HEK293T (cell line): ENCODE measurements at regions not wholly inside any gene's neighbourhood (a gene's known extent, or its start where the extent isn't known, plus 50 kb on each side); places are given as distances from the start of the nearest gene placed in this dataset.

Experiments
- CTCF ChIA-PET: fragments of 350-600 bp; formaldehyde crosslinking; extraction: SDS; loops from one replicate; lab custom pipeline; 2021; ENCODE audit warnings: antibody characterized with exemption, inconsistent platforms; lab: Yijun Ruan, JAX
- POLR2A ChIA-PET: fragments of 350-600 bp; formaldehyde crosslinking; extraction: SDS; loops from one replicate; lab custom pipeline; 2020; ENCODE audit warnings: antibody characterized with exemption, inconsistent platforms; lab: Yijun Ruan, JAX
- DNase-seq: peaks from one replicate; pipeline ENCODE4 v3.0.0; 2012; ENCODE audit warnings: mixed read lengths; ENCODE audit errors: extremely low spot score
- ARNT ChIP-seq: fragments of 450-650 bp; IDR thresholded peaks from 2 replicates; pipeline ENCODE4 v1.6.1; 2017; ENCODE audit warnings: mild to moderate bottlenecking
- BHLHE40 ChIP-seq: fragments of 450-650 bp; IDR thresholded peaks from 2 replicates; pipeline ENCODE4 v1.6.1; 2016; ENCODE audit warnings: mild to moderate bottlenecking, moderate library complexity, borderline replicate concordance
- CTBP1 ChIP-seq: fragments of 450-650 bp; IDR thresholded peaks from 2 replicates; pipeline ENCODE4 v1.6.1; 2016; ENCODE audit warnings: borderline replicate concordance
- ELF4 ChIP-seq: fragments of 450-650 bp; IDR thresholded peaks from 2 replicates; pipeline ENCODE4 v1.6.1; 2017; ENCODE audit warnings: antibody characterized with exemption
- FOXA1 ChIP-seq: fragments of 450-650 bp; IDR thresholded peaks from 2 replicates; pipeline ENCODE4 v1.6.1; 2016; ENCODE audit warnings: mild to moderate bottlenecking
- FOXK2 ChIP-seq: fragments of 450-650 bp; IDR thresholded peaks from 2 replicates; pipeline ENCODE4 v1.6.1; 2016; ENCODE audit warnings: mild to moderate bottlenecking
- FOXM1 ChIP-seq: fragments of 450-650 bp; IDR thresholded peaks from 2 replicates; pipeline ENCODE4 v1.6.1; 2017; ENCODE audit warnings: mild to moderate bottlenecking, borderline replicate concordance
- HDGF ChIP-seq: fragments of 450-650 bp; IDR thresholded peaks from 2 replicates; pipeline ENCODE4 v1.6.1; 2017; ENCODE audit warnings: antibody characterized with exemption, borderline replicate concordance
- L3MBTL2 ChIP-seq: fragments of 450-650 bp; conservative IDR thresholded peaks from 2 replicates; pipeline ENCODE4 v1.6.1; 2016; ENCODE audit warnings: mild to moderate bottlenecking
- LEF1 ChIP-seq: fragments of 450-650 bp; IDR thresholded peaks from 2 replicates; pipeline ENCODE4 v1.6.1; 2017; ENCODE audit warnings: mild to moderate bottlenecking, borderline replicate concordance
- NFRKB ChIP-seq: fragments of 450-650 bp; IDR thresholded peaks from 2 replicates; pipeline ENCODE4 v1.6.1; 2016; ENCODE audit warnings: mild to moderate bottlenecking, moderate library complexity
- PKNOX1 ChIP-seq: fragments of 450-650 bp; IDR thresholded peaks from 2 replicates; pipeline ENCODE4 v1.6.1; 2016
- SP1 ChIP-seq: fragments of 450-650 bp; IDR thresholded peaks from 2 replicates; pipeline ENCODE4 v1.6.1; 2017
- SUZ12 ChIP-seq: fragments of 450-650 bp; IDR thresholded peaks from 2 replicates; pipeline ENCODE4 v1.6.1; 2016; ENCODE audit warnings: mild to moderate bottlenecking
- TARDBP ChIP-seq: fragments of 450-650 bp; IDR thresholded peaks from 2 replicates; pipeline ENCODE4 v1.6.1; 2016
- ZNF384 ChIP-seq: fragments of 450-650 bp; IDR thresholded peaks from 2 replicates; pipeline ENCODE4 v1.6.1; 2016

GRCh38 chr4:107541511-107541910, 178.5 kb downstream of the PAPSS1 start:
- no peak for DNase-seq
- POLR2A ChIA-PET, result no interaction called here
- CTCF ChIA-PET, result no interaction called here
- TF ChIP-seq PKNOX1, result no peak

- CTCF ChIA-PET, result no interaction called here
- POLR2A ChIA-PET, result no interaction called here
- no peak for TF ChIP-seq FOXK2
- no peak for TF ChIP-seq HDGF
- no peak for TF ChIP-seq CTBP1
- TF ChIP-seq ELF4, result no peak
- no peak for TF ChIP-seq FOXM1
- no peak for TF ChIP-seq BHLHE40
- no peak for TF ChIP-seq TARDBP
- TF ChIP-seq PKNOX1, result no peak
- no peak for TF ChIP-seq L3MBTL2
- no peak for TF ChIP-seq SUZ12
- no peak for TF ChIP-seq NFRKB
- TF ChIP-seq ARNT, result no peak
- no peak for TF ChIP-seq FOXA1
- no peak for TF ChIP-seq SP1
- TF ChIP-seq LEF1, result no peak
- TF ChIP-seq ZNF384, result no peak
- DNase-seq, result no peak
These were observed 188.1 kb downstream of the PAPSS1 start for GRCh38 chr4:107531927-107532326.

DNA sequence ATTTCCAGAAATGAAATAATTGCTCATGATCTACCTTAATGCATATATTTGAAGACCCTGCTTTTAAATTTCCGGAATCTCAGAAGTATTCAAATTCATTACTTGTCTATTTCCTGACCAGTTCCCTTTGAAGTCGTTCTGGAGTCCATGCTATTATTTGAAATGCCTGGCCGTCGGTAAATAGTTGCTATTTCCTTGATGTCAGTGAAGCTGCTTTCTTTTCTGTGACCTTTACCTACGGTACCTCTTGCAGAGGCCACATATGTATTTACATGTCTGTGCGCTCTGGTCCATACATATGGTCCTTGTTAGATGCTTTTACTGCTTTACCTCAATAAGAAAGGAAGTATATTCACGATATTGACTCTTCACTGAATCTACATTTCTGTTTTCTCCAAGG, 199.7 kb downstream of the PAPSS1 start:
- CTCF ChIA-PET, result no interaction called here
- POLR2A ChIA-PET, result no interaction called here
- DNase-seq, result no peak
- no peak for TF ChIP-seq LEF1
- no peak for TF ChIP-seq FOXA1
- TF ChIP-seq ELF4, result no peak
- TF ChIP-seq TARDBP, result no peak
- TF ChIP-seq NFRKB, result no peak
- no peak for TF ChIP-seq FOXK2
- TF ChIP-seq SP1, result no peak
- TF ChIP-seq CTBP1, result no peak
- no peak for TF ChIP-seq ZNF384
- no peak for TF ChIP-seq HDGF
- TF ChIP-seq PKNOX1, result no peak
- TF ChIP-seq FOXM1, result no peak

GRCh38 chr4:107519053-107519452, 201.0 kb downstream of the PAPSS1 start:
- DNase-seq, result peak; percentile 16
- CTCF ChIA-PET, result no interaction called here
- TF ChIP-seq SUZ12 (no peak), FOXK2 (no peak), HDGF (no peak), L3MBTL2 (no peak), SP1 (no peak), NFRKB (no peak), ZNF384 (no peak), LEF1 (no peak), BHLHE40 (no peak), TARDBP (no peak), ARNT (no peak), ELF4 (no peak)
- POLR2A ChIA-PET, result no interaction called here

DNA sequence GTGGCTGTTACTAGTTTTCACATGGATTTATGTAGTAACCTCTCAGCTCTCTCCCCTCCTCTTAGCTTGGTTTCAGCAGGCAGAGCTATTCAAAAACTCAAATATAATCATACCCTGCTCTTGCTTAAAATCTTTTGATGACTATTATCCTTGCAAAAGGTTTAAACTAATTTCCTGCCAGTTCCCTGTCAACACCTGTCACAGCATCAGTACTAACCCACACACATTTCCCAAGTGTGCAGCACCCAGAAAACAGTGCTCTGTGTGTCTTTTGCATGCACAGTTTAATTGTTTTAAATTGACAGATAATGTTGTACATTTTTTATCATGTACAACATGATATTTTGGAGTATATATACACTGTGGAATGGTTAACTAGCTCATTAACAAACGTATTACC, 202.0 kb downstream of the PAPSS1 start:
- no peak for DNase-seq
- POLR2A ChIA-PET, result no interaction called here
- TF ChIP-seq ARNT, result no peak
- TF ChIP-seq SP1, result no peak
- no peak for TF ChIP-seq ZNF384
- TF ChIP-seq BHLHE40, result no peak
- TF ChIP-seq NFRKB, result no peak
- TF ChIP-seq FOXA1, result no peak
- TF ChIP-seq PKNOX1, result no peak
- TF ChIP-seq L3MBTL2, result no peak
- TF ChIP-seq CTBP1, result no peak
- no peak for TF ChIP-seq FOXK2
- TF ChIP-seq LEF1, result no peak
- TF ChIP-seq ELF4, result no peak
- no peak for TF ChIP-seq HDGF
- no peak for TF ChIP-seq SUZ12
- no peak for TF ChIP-seq FOXM1
- TF ChIP-seq TARDBP, result no peak
- CTCF ChIA-PET, result no interaction called here

DNA sequence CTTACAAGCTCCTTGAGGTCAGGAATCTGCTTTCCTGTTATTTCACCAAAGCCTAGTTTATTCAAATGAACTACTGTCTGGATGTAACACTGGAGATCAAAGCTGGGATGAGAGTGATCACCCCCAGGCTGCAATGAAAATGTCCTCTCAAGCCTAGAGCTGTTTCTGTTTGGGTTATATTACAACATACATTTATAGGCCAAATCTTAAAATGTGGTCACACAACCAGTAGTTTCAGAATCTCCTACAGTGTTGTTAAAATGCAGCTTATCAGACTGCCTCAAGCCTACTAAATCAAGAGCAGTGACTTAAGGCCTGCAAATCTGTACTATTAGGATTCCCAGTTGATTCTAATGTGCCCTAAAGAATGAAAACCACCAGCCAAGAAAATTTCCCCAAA, 207.5 kb downstream of the PAPSS1 start:
- POLR2A ChIA-PET, result no interaction called here
- no peak for DNase-seq
- CTCF ChIA-PET, result no interaction called here
- TF ChIP-seq FOXA1, result no peak
- no peak for TF ChIP-seq FOXK2
